ENCODE measurements at regions not wholly inside any gene's neighbourhood (a gene's known extent, or its start where the extent isn't known, plus 50 kb on each side); places are given as distances from the start of the nearest gene placed in this dataset.

GRCh38 chr16:17538927-17539326, 68.2 kb upstream of the XYLT1 start:
- TF ChIP-seq GATA2 (IDR thresholded peaks at IDR 0.05; ENCODE audit: low read depth, low read length) (no peak), GATA3 (IDR thresholded peaks at IDR 0.05; ENCODE audit: low read depth, low read length) (no peak)
